ENCODE measurements at regions not wholly inside any gene's neighbourhood (a gene's known extent, or its start where the extent isn't known, plus 50 kb on each side); places are given as distances from the start of the nearest gene placed in this dataset.

DNA sequence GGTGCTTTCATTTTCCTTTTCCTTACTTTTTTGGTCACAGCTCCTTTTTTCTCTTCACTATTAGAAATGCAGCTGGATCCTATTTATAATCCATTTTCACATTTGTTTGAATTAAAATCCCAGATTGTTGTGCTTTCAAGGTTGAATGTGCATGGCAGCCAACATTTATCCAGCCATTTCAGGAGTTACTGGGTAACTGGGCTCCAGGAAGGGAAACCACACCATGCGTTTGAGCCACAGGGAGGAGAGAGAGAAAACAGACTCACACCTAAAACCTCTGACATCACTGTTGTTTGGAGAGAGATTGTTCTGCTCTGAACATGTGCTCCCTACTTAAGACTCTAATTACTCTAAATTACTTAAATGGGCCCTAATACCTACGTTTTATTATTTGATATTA, 173.4 kb downstream of the BMP2 start:
- no peak for TF ChIP-seq ELF4 (IDR thresholded peaks at IDR 0.05)
- TF ChIP-seq FOXA1 (IDR thresholded peaks at IDR 0.05): no peak
- no peak for TF ChIP-seq FOXM1 (IDR thresholded peaks at IDR 0.05; ENCODE audit: borderline replicate concordance)
- no peak for TF ChIP-seq SP1 (IDR thresholded peaks at IDR 0.05)
- no peak for TF ChIP-seq ARNT (IDR thresholded peaks at IDR 0.05)
- TF ChIP-seq BHLHE40 (IDR thresholded peaks at IDR 0.05; ENCODE audit: borderline replicate concordance): no peak
- no peak for TF ChIP-seq SUZ12 (IDR thresholded peaks at IDR 0.05)
- no peak for TF ChIP-seq LEF1 (IDR thresholded peaks at IDR 0.05; ENCODE audit: borderline replicate concordance)
